ENCODE measurements at regions not wholly inside any gene's neighbourhood (a gene's known extent, or its start where the extent isn't known, plus 50 kb on each side); places are given as distances from the start of the nearest gene placed in this dataset.

- Histone ChIP-seq H3K27me3 (no peaks in the 10 kb centered on the region), H3K4me1 (no peaks in the 10 kb centered on the region), H3K27ac (no peak overlapping the region), H3K4me3 (no peak overlapping the region), H3K9me3 (no peaks in the 10 kb centered on the region), H3K36me3 (no peaks in the 10 kb centered on the region)
- DNase-seq (ENCODE audit: extremely low spot score in 2 of 2) = no peak
- intact Hi-C loops (cut with DNase I) = no loop called here
- no peak for TF ChIP-seq POLR2A (IDR thresholded peaks at IDR 0.05)
- TF ChIP-seq, protein P1, sequence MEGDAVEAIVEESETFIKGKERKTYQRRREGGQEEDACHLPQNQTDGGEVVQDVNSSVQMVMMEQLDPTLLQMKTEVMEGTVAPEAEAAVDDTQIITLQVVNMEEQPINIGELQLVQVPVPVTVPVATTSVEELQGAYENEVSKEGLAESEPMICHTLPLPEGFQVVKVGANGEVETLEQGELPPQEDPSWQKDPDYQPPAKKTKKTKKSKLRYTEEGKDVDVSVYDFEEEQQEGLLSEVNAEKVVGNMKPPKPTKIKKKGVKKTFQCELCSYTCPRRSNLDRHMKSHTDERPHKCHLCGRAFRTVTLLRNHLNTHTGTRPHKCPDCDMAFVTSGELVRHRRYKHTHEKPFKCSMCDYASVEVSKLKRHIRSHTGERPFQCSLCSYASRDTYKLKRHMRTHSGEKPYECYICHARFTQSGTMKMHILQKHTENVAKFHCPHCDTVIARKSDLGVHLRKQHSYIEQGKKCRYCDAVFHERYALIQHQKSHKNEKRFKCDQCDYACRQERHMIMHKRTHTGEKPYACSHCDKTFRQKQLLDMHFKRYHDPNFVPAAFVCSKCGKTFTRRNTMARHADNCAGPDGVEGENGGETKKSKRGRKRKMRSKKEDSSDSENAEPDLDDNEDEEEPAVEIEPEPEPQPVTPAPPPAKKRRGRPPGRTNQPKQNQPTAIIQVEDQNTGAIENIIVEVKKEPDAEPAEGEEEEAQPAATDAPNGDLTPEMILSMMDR (IDR thresholded peaks at IDR 0.05) = no peak
- TF ChIP-seq POLR2AphosphoS5 (IDR thresholded peaks at IDR 0.05; ENCODE audit: insufficient read depth in 1 of 2, low read depth in 1 of 2) = no peak
These were observed 179.9 kb upstream of the NAMPT start for GRCh38 chr7:106464651-106465050.

GRCh38 chr7:106463851-106464611 lies 179.2 kb upstream of the NAMPT start:
- no peak for DNase-seq (ENCODE audit: extremely low spot score in 2 of 2)
- no peaks in the 10 kb centered on the region for H3K9me3 ChIP-seq
- no peak overlapping the region for H3K27ac ChIP-seq
- TF ChIP-seq POLR2AphosphoS5 (IDR thresholded peaks at IDR 0.05; ENCODE audit: insufficient read depth in 1 of 2, low read depth in 1 of 2) (no peak), POLR2A (IDR thresholded peaks at IDR 0.05) (no peak)
- TF ChIP-seq, protein P1 (IDR thresholded peaks at IDR 0.05) = no peak
- H3K27me3 ChIP-seq = no peaks in the 10 kb centered on the region
- H3K4me3 ChIP-seq = no peak overlapping the region
- H3K36me3 ChIP-seq = no peaks in the 10 kb centered on the region
- no peaks in the 10 kb centered on the region for H3K4me1 ChIP-seq
- intact Hi-C loops (cut with DNase I) = loop anchor here (2.0 kb wide), 1 partner anchor 287 kb away; no protein-coding TSS in a partner anchor

DNA sequence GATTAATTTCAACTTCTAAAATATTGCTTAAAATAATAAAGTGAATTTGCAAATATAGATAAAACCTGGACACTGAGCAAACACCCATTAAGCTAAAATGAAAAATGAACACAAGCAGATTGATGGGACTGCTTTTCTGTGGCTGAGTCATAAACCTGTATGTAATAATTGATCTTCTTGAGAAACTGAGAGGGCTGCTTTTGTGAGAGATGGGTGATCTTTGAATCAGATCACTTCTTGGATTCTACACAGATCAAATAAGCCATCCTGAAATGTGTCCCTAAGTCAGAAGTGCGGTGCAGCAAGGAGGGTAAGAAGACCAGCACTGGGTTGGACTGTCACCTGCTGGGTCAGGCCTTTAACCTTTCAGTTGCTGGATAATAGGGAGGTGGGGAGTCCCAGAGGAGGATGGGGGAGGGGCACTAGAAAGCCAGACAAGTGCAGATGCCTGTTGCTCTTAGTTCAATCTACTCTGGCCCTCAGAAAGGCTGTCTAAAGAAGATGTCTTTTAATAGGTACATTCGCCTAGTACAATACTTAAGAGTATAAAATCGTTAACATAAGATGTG lies 178.2 kb upstream of the NAMPT start:
- H3K9me3 ChIP-seq = no peaks in the 10 kb centered on the region
- H3K36me3 ChIP-seq = no peaks in the 10 kb centered on the region
- no peaks in the 10 kb centered on the region for H3K27me3 ChIP-seq
- H3K4me3 ChIP-seq = no peak overlapping the region
- H3K27ac ChIP-seq = no peak overlapping the region
- TF ChIP-seq, protein P1 (IDR thresholded peaks at IDR 0.05) = no peak
- no peak for TF ChIP-seq POLR2A (IDR thresholded peaks at IDR 0.05)
- TF ChIP-seq POLR2AphosphoS5 (IDR thresholded peaks at IDR 0.05; ENCODE audit: insufficient read depth in 1 of 2, low read depth in 1 of 2) = no peak
- DNase-seq (ENCODE audit: extremely low spot score in 2 of 2) = no peak
- no peaks in the 10 kb centered on the region for H3K4me1 ChIP-seq
- intact Hi-C loops (cut with DNase I) = loop anchor here (2.0 kb wide), 1 partner anchor 286 kb away; no protein-coding TSS in a partner anchor

- Histone ChIP-seq H3K4me1 (no peaks in the 10 kb centered on the region), H3K27me3 (no peaks in the 10 kb centered on the region), H3K36me3 (no peaks in the 10 kb centered on the region), H3K4me3 (no peak overlapping the region), H3K9me3 (no peaks in the 10 kb centered on the region), H3K27ac (no peak overlapping the region)
- DNase-seq (ENCODE audit: extremely low spot score in 2 of 2) = no peak
- intact Hi-C loops (cut with DNase I) = loop anchor here (2.0 kb wide), 1 partner anchor 286 kb away; no protein-coding TSS in a partner anchor
- no peak for TF ChIP-seq POLR2AphosphoS5 (IDR thresholded peaks at IDR 0.05; ENCODE audit: insufficient read depth in 1 of 2, low read depth in 1 of 2)
- TF ChIP-seq, protein P1 (IDR thresholded peaks at IDR 0.05) = peak; percentile 50 to 73 (median 71)
- TF ChIP-seq POLR2A (IDR thresholded peaks at IDR 0.05) = no peak
These were observed 177.6 kb upstream of the NAMPT start for GRCh38 chr7:106462365-106462859.
